HK-2 (cell line): ENCODE measurements at regions not wholly inside any gene's neighbourhood (a gene's known extent, or its start where the extent isn't known, plus 50 kb on each side); places are given as distances from the start of the nearest gene placed in this dataset.
"Not testable (repeated sequence)": the region's sequence is repeated elsewhere in the genome, so short reads cannot be mapped to it uniquely, and the experiment has no call there.

ENCODE experiments used
- DNase-seq: peaks from one replicate; pipeline ENCODE4 v3.0.0-alpha.2; 2018; ENCODE audit not compliant: unreplicated experiment

- no peak for DNase-seq
Measured at GRCh38 chr3:182331341-182331740, 462.0 kb upstream of the ATP11B start.

- DNase-seq = no peak
Measured at GRCh38 chr3:182342252-182342651, 451.1 kb upstream of the ATP11B start.

DNA sequence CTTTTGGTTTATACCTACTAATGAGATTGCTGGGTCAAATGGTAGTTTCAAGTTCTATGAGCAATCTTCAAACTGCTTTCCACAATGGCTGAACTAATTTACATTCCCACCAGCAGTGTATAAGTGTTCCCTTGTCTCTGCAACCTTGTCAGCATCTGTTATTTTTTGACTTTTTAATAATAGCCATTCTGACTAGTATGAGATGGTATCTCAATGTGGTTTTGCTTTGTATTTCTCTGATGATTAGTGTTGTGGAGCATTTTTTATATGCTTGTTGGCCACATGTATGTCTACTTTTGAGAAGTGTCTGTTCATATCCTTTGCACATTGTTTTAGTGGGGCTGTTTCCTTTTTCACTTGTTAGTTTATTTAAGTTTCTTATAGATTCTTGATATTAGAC is 449.3 kb upstream of the ATP11B start:
- DNase-seq = not testable (repeated sequence)

DNA sequence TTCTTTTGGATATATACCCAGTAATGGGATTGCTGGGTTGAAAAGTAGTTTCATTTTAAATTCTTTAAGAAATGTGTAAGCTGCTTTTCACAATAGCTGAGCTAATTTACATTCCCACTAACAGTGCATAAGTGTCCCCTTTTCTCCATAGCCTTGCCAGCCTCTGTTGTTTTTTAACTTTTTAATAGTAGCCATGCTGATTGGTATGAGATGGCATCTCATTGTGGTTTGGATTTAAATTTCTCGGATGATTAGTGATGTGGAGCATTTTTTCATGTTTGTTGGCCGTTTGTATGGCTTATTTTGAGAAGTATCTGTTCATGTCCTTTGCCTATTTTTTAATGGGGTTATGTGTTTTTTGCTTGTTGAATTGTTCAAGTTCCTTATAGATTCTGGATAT is 444.3 kb upstream of the ATP11B start:
- DNase-seq = no peak

GRCh38 chr3:182349951-182350517 is 443.3 kb upstream of the ATP11B start:
- no peak for DNase-seq

- no peak for DNase-seq
Measured at GRCh38 chr3:182357928-182358327, 435.4 kb upstream of the ATP11B start.

GRCh38 chr3:182364323-182364722 is 429.0 kb upstream of the ATP11B start:
- DNase-seq = no peak

DNA sequence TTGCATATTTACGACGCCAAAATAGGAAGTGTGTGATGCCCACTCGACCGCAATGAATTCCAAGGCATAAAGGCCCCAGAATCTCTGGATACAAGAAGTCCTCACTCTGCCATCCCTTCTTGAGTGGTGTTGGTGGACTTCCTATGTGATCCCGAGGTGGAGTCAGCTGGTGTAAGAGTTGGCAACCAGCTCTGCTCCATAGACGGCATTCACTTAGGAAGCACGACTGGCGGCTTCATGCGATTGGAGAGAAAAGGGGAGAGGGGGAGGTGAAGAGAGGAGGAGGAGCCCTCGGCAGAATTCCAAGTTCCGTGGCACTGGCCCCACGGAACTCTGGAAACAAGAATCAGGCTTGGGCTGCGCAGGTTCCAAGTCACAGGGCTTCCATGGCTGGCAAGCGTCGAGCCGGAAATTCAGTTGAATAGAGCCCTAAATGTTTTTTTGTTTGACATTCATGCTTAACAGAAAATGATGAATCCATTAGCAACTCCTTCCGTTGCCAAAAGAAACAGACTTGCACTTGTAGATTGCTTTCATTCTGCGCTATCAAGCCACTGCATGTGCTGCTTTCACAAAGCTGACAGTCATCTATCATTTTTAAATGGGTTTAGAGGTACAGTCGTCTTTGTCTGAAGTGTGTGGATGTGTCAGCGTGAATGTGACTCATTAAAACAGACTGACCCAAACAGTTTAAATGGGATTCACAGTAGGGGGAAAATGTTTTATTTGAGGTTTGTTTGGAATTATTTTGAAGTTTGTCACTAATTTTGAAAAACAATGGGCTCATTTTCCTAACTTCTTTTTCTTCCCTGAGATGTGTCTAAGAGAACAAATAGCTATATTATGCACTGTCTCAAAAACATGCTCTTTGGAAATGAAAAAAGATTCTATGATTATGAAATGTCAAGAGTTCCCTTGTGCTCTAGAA is 428.3 kb upstream of the ATP11B start:
- no peak for DNase-seq

- no peak for DNase-seq
Measured at GRCh38 chr3:182366746-182367145, 426.6 kb upstream of the ATP11B start.

GRCh38 chr3:182369861-182370260 is 423.4 kb upstream of the ATP11B start:
- DNase-seq = no peak

DNA sequence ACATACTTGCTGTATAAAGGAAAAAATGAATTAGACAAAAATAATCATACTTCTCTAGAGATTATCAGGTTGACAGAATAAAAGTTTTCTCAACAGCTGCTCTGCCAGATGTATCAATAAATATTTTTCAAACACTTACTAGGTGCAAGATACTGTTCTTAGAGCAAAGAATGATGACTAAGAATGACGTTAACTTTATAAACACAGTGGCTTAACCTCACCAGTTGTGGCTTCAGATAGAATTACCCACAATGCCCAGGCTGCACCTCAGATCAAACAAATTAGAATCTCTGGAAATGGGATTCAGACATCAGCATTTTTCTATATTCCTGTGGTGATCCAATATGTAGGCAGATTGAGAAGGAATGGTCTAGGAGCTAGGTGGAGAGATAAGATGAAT is 422.4 kb upstream of the ATP11B start:
- DNase-seq = no peak

DNA sequence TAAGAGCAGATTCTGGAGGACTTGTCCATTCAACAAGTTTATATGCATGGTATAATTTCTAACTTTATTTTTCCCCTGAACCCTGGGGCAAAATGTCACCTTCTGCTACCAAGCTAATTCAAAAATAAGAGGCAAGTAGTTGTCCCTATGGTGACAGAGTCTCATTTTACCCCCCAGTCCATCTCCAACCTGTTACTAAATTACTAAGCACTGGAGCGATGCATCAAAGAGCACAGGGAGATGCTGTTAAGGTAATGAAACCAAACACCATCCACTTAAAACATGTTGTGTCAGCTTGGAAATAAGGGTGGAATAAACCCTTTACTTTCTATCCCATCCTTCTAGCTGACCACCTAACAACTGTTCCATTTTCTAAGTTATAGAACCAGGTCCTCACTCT is 417.4 kb upstream of the ATP11B start:
- DNase-seq = no peak

- DNase-seq = no peak
Measured at GRCh38 chr3:182382112-182382857, 411.0 kb upstream of the ATP11B start.

GRCh38 chr3:182384221-182384620 is 409.1 kb upstream of the ATP11B start:
- DNase-seq = no peak

GRCh38 chr3:182385356-182385755 is 407.9 kb upstream of the ATP11B start:
- DNase-seq = no peak

DNA sequence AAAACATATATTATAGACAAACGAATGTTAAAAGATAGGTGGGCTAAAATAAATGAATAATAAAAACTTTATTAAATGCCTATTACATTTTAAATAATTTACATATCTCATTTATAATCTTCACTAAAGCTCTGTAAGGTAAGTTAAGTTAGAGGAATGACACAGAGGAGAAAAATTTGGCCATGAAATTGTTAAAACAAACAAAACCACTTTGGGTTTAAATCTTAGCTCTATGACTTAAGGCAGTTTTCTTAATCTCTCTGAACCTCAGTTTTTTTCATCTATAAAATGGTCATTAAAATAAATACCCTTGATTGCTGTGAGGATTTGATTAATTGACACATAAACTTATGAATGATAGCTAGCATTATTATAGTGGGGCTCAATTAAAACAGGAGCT is 404.8 kb upstream of the ATP11B start:
- DNase-seq = no peak

- DNase-seq = no peak
Measured at GRCh38 chr3:182389071-182389815, 404.1 kb upstream of the ATP11B start.

- DNase-seq = no peak
Measured at GRCh38 chr3:182390421-182390820, 402.9 kb upstream of the ATP11B start.

DNA sequence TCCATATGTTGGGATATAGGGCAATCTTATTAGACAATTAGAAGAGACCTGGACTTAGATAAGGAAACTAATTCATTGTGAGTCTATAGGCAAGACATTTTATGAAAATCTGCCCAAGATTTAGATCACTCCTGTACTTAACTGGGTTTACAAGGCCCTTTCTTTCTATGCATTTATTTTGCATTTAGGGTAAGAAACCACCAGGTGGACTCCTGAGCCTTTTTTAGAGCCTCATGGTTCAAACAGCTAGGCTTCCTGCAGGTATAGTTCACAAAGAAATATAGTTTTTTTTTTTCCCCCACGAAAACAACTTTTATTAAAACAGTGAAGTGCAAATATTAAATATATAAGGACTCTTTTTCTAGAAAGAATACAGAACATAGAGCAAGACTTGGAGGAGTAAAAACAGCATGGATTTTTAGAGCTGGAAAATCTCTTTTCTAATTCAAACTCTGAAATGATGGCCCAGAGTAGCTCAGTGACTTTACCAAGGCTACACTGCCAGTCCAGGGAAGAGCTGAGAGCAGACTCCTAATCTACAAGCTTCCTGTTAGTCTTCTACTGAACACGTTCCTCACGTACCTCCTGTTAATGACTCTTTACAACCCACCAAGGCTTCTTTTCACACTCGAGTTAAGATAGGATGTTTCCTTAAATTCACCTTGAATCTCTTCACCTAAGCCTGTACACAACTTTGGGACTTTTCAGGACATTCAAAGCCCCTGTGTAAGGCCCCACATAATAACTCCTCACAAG is 400.9 kb upstream of the ATP11B start:
- no peak for DNase-seq

- DNase-seq = no peak
Measured at GRCh38 chr3:182393151-182393550, 400.2 kb upstream of the ATP11B start.

DNA sequence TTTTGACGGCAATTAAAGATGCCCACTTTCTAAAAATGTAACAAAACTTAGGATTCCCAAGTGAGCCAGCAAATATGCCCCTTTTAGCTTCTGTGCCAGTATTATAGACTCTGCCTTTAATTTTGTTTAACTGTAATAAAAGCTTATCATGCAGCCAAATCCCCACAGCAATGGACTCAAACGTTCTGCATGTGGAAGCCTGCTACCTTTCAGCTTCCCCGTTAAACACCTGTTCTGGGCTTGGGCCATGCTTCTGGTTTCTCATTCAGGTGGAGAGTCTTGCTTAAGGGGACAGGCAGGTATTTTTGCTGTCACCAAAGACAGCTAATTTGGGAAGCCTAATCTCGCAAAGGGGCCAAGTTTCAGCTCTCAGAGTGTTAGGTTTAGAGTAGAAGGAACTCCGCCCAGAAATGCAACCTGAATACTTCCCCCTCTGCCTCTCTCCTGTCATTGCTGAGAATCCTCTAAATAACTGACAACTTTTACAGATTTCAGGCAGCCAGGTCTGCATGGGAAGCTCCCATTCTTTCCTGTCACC is 399.4 kb upstream of the ATP11B start:
- no peak for DNase-seq
